Chondrocyte (in vitro differentiated cells): ENCODE measurements at regions not wholly inside any gene's neighbourhood (a gene's known extent, or its start where the extent isn't known, plus 50 kb on each side); places are given as distances from the start of the nearest gene placed in this dataset.

Experiments used
- DNase-seq: peaks from one replicate; pipeline ENCODE4 v3.0.0; 2021; ENCODE audit warnings: mixed read lengths, low spot score
- H3K27ac Mint-ChIP-seq: one replicate; pipeline ENCODE4 v1.8.0; 2021; ENCODE audit warnings: mild to moderate bottlenecking, moderate library complexity, mixed read lengths; ENCODE audit not compliant: unreplicated experiment
- H3K27me3 Mint-ChIP-seq: 2 replicates; pipeline ENCODE4 v1.8.0; 2021; ENCODE audit warnings: low read depth, mixed read lengths
- H3K36me3 Mint-ChIP-seq: 2 replicates; pipeline ENCODE4 v1.8.0; 2021; ENCODE audit warnings: low read depth, mixed read lengths
- H3K4me1 Mint-ChIP-seq: 2 replicates; pipeline ENCODE4 v1.8.0; 2021; ENCODE audit warnings: low read depth, mild to moderate bottlenecking, mixed read lengths
- H3K4me3 Mint-ChIP-seq: one replicate; pipeline ENCODE4 v1.8.0; 2021; ENCODE audit warnings: mild to moderate bottlenecking, moderate library complexity, mixed read lengths; ENCODE audit not compliant: unreplicated experiment
- H3K9me3 Mint-ChIP-seq: 2 replicates; pipeline ENCODE4 v1.8.0; 2021; ENCODE audit warnings: low read depth, mixed read lengths
- CTCF ChIP-seq: fragments of 200-600 bp; sonication (generic); IDR thresholded peaks from 2 replicates; pipeline ENCODE4 v1.5.0; 2021; ENCODE audit warnings: antibody characterized with exemption, mild to moderate bottlenecking, moderate library complexity

DNA sequence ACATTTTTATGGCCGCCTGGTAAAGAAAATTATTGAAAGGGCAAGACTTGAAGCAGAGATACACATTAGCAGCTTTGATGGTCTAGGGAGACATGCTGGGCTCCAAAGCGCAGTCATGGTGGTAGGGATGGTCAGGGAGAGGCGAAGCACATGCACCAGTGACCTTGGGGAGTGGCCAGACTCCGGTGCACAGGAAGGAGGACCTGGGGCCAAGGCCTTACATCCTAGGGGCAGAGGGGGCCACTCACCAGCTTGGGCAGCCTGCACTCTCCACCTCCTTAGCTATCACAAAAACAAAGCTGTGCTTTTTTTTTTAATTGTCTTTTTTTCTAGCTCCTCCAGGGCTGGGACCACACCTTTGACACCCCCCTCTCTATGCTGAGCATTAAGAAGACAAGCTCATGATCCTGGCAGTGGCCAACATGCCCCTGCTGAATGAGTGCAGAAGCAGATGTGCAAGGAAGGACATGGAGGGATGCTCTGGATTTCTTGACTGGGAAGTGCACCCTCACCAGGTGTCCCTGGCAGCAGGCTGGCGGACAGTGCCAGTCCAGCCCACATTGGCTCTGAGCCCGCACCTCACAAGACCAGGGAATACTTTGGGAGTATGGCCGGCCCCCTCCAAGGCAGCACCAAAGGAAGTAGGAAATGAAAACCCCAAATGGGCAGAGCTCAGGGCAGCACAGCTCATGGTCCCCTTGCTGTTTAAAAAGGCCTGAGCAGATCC, 619.9 kb downstream of the TBC1D22A start:
- no peaks in the 10 kb centered on the region for H3K36me3 Mint-ChIP-seq

GRCh38 chr22:47381240-47381639, 618.8 kb downstream of the TBC1D22A start:
- Mint-ChIP-seq H3K4me1 (no peaks in the 10 kb centered on the region), H3K4me3 (no peak overlapping the region), H3K27ac (no peak overlapping the region), H3K9me3 (peaks cover 20% of the 10 kb centered on the region), H3K36me3 (no peaks in the 10 kb centered on the region), H3K27me3 (peaks cover 2% of the 10 kb centered on the region)
- no peak for TF ChIP-seq CTCF
- peak; percentile 50 for DNase-seq

More for the DNA sequence above, 619.9 kb downstream of the TBC1D22A start:
- H3K4me1 Mint-ChIP-seq: no peaks in the 10 kb centered on the region
- peaks cover 2% of the 10 kb centered on the region for H3K27me3 Mint-ChIP-seq
- DNase-seq: peak; percentile 72
- no peak overlapping the region for H3K27ac Mint-ChIP-seq
- no peak overlapping the region for H3K4me3 Mint-ChIP-seq
- no peak for TF ChIP-seq CTCF
- H3K9me3 Mint-ChIP-seq: peaks cover 20% of the 10 kb centered on the region

GRCh38 chr22:47380692-47381091, 618.2 kb downstream of the TBC1D22A start:
- H3K4me3 Mint-ChIP-seq: no peak overlapping the region
- H3K9me3 Mint-ChIP-seq: peaks cover 20% of the 10 kb centered on the region
- peaks cover 2% of the 10 kb centered on the region for H3K27me3 Mint-ChIP-seq
- no peak overlapping the region for H3K27ac Mint-ChIP-seq
- H3K4me1 Mint-ChIP-seq: no peaks in the 10 kb centered on the region
- no peaks in the 10 kb centered on the region for H3K36me3 Mint-ChIP-seq
- no peak for TF ChIP-seq CTCF
- peak; percentile 30 for DNase-seq

DNA sequence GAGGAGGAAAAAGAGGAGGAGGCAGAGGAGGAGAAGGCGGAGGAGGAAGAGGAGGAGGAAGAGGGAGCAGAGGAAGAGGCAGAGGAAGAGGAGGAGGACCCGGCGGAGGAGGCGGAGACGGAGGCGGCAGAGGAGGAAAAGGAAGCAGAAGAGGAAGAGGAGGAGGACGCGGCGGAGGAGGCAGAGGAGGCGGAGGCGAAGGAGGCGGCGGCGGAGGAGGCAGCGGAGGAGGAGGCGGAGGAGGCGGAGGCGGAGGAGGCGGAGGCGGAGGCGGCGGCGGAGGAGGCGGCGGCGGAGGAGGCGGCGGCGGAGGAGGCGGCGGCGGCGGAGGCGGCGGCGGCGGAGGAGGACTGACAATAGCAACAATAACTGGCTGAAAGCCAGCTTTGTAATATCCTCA, 616.6 kb downstream of the TBC1D22A start:
- no peaks in the 10 kb centered on the region for H3K36me3 Mint-ChIP-seq
- H3K27ac Mint-ChIP-seq: no peak overlapping the region
- H3K9me3 Mint-ChIP-seq: peaks cover 17% of the 10 kb centered on the region
- H3K4me1 Mint-ChIP-seq: no peaks in the 10 kb centered on the region
- peaks cover 2% of the 10 kb centered on the region for H3K27me3 Mint-ChIP-seq
- no peak overlapping the region for H3K4me3 Mint-ChIP-seq
- DNase-seq: peak; percentile 74
- no peak for TF ChIP-seq CTCF

DNA sequence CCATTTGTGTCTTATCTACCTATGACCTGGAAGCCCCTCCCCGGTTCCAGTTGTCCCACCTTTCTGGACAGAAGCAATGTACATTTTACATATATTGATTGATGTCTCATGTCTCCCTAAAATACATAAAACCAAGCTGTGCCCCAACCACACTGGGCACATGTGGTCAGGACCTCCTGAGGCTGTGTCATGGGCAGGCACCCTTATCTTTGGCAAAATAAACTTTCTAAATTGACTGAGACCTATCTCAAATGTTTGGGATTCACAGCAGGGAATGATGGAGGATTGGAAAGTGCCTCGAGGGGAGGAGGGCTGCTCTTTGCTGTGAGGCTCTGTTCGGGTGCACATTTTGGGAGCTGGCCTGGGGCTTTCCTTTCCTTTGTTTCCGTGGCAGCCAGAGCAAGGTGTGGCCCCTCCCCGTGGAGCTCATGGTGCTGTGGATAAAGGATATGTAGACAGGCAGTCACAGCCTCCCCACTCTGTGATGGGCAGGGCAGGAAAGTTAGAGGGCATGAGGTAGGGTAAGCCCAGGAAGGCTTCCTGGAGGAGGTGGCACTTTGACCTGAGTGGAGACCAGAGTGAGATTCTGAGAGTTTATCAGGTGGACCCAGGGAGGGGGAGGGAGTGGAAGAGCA, 615.6 kb downstream of the TBC1D22A start:
- no peak for TF ChIP-seq CTCF
- peaks cover 12% of the 10 kb centered on the region for H3K9me3 Mint-ChIP-seq
- no peak overlapping the region for H3K4me3 Mint-ChIP-seq
- H3K36me3 Mint-ChIP-seq: no peaks in the 10 kb centered on the region
- peaks cover 2% of the 10 kb centered on the region for H3K27me3 Mint-ChIP-seq
- H3K27ac Mint-ChIP-seq: no peak overlapping the region
- H3K4me1 Mint-ChIP-seq: no peaks in the 10 kb centered on the region
- peak; percentile 38 for DNase-seq
